Activated CD4-positive, alpha-beta memory T cell treated with anti-CD3 and anti-CD28 coated beads, Interleukin-2, amount 10 ng/mL, durations not matched to agents 7 days and 5 days (primary cell): ENCODE measurements at regions not wholly inside any gene's neighbourhood (a gene's known extent, or its start where the extent isn't known, plus 50 kb on each side); places are given as distances from the start of the nearest gene placed in this dataset.
A peak's percentile ranks its signal among the peaks of the same experiment; 100 is the strongest.
"Not testable (repeated sequence)": the region's sequence is repeated elsewhere in the genome, so short reads cannot be mapped to it uniquely, and the experiment has no call there.

Experiments used
- CTCF ChIA-PET: fragments of 350-600 bp; sonication (Branson Sonifier 250); formaldehyde crosslinking; loops from one replicate; lab custom pipeline; 2021; ENCODE audit warnings: antibody characterized with exemption, inconsistent platforms; lab: Charles Lee
- POLR2A ChIA-PET: fragments of 350-600 bp; sonication (Branson Sonifier 250); formaldehyde crosslinking; loops from one replicate; lab custom pipeline; 2021; ENCODE audit warnings: antibody characterized with exemption; lab: Charles Lee
- DNase-seq: peaks from one replicate; pipeline ENCODE4 v3.0.0-alpha.2; 2020
- H3K27ac Mint-ChIP-seq: one replicate; pipeline ENCODE4 v1.8.0; 2021; ENCODE audit warnings: mild to moderate bottlenecking, mixed read lengths
- H3K27me3 Mint-ChIP-seq: one replicate; pipeline ENCODE4 v1.8.0; 2021; ENCODE audit warnings: mixed read lengths
- H3K36me3 Mint-ChIP-seq: one replicate; pipeline ENCODE4 v1.8.0; 2021; ENCODE audit warnings: low read depth, mixed read lengths
- H3K4me1 Mint-ChIP-seq: one replicate; pipeline ENCODE4 v1.8.0; 2021; ENCODE audit warnings: mixed read lengths
- H3K4me3 Mint-ChIP-seq: one replicate; pipeline ENCODE4 v1.8.0; 2021; ENCODE audit warnings: mild to moderate bottlenecking, mixed read lengths
- H3K9me3 Mint-ChIP-seq: one replicate; pipeline ENCODE4 v1.8.0; 2021; ENCODE audit warnings: mixed read lengths

DNA sequence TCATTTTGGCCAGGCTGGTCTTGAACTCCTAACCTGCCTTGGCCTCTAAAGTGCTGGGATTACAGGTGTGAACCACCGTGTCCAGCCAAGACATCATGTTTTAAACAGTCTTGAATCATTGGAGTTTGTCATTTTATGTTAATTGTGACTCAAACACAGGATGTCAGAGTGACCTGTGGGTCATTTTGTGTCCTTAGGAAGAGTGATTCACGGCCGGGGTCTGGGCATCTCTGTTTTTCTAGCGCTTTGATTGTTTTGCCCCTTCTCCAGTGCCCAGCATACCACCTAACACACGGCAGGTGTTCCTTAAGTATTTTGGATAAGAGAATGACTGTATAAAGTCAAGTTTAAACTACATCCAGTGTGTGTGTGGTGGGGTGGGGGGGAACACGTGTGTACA, 183.7 kb upstream of the KLF6 start:
- no peak for DNase-seq
- POLR2A ChIA-PET = interaction anchor here (1.3 to 9.6 kb wide), 6 partner anchors 8 to 185 kb away, joined by 4 to 155 read pairs (median 60); partner anchors contain the start of gene KLF6
- peaks cover 25% of the 10 kb centered on the region for H3K36me3 Mint-ChIP-seq
- no peak overlapping the region for H3K4me3 Mint-ChIP-seq
- no peaks in the 10 kb centered on the region for H3K27me3 Mint-ChIP-seq
- peaks cover 53% of the 10 kb centered on the region for H3K4me1 Mint-ChIP-seq
- no peak overlapping the region for H3K27ac Mint-ChIP-seq
- H3K9me3 Mint-ChIP-seq = peaks cover 7% of the 10 kb centered on the region
- CTCF ChIA-PET = interaction anchor here (2.7 kb wide), 1 partner anchor 8 kb away, joined by 10 read pairs; no protein-coding TSS in a partner anchor

DNA sequence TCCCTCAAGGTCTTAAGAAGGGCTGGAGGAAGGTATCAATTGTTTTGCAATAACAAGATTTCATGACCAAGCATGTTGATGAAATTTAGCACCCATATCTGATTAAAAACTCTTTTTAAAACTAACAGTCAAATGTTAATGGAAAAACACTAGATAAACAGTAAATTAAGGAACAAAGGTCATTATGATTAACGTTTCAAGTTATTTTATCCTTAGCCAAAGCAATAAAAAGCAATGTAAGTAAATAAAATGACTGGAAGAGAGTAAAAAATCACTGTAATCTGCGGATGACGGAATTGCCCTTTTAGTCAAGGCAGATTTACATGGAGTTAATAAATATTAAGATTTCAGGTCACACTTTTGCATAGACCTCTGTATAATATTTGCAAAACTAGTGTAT, 179.5 kb upstream of the KLF6 start:
- H3K36me3 Mint-ChIP-seq = peaks cover 15% of the 10 kb centered on the region
- H3K4me3 Mint-ChIP-seq = no peak overlapping the region
- CTCF ChIA-PET = no interaction called here
- no peak overlapping the region for H3K27ac Mint-ChIP-seq
- POLR2A ChIA-PET = interaction anchor here (1.2 to 1.5 kb wide), 2 partner anchors 11 to 89 kb away, joined by 3 read pairs; no protein-coding TSS in a partner anchor
- H3K9me3 Mint-ChIP-seq = peaks cover 7% of the 10 kb centered on the region
- H3K27me3 Mint-ChIP-seq = no peaks in the 10 kb centered on the region
- H3K4me1 Mint-ChIP-seq = peaks cover 53% of the 10 kb centered on the region
- DNase-seq = no peak

DNA sequence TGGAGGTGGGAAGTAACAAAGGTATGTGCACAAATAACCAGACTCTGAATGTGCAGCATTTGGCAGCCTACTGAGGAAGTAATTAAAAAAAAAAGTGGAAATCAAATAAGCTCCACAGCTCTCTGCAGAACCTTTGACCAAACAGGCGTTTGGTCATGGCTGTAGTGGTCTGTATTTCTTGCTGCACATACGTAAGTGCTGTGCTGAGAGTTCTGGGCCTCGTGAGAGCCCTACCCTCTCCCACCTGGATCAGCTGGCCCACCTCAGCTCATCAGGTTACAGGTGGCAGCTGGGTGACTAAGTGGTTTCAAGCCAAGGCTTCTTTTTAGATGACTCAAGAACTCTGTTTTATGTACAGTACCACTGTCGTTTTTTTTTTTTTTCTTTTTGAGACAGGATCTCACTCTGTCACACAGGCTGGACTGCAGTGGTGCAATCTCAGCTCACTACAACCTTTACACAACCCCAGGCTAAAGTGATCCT, 178.2 kb upstream of the KLF6 start:
- no peak overlapping the region for H3K4me3 Mint-ChIP-seq
- DNase-seq = no peak
- H3K9me3 Mint-ChIP-seq = peaks cover 7% of the 10 kb centered on the region
- peaks cover 15% of the 10 kb centered on the region for H3K36me3 Mint-ChIP-seq
- H3K27ac Mint-ChIP-seq = peak overlapping the region; percentile 32
- POLR2A ChIA-PET = interaction anchor here (0.6 to 1.5 kb wide), 5 partner anchors 9 to 181 kb away, joined by 3 to 7 read pairs (median 3); no protein-coding TSS in a partner anchor
- H3K4me1 Mint-ChIP-seq = peaks cover 54% of the 10 kb centered on the region
- no peaks in the 10 kb centered on the region for H3K27me3 Mint-ChIP-seq
- CTCF ChIA-PET = no interaction called here

DNA sequence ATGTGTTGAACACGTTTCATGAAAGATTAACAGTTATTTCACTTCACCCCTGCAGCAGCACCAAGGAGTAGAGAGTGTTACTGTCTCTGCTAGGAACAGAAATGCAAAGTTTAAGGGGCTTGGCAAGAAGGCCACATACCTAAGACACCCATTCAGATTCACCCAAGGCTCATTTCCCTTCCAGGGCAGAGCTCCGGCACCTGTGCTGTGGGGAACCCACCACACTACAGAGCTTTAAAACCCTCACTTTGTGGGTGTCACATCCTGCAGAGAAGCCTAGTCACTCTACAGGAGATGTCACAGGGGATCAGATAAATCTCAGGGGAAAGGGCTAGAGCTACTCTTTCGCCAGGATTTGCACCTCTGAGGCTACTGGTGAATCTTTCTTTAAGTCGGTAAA, 176.1 kb upstream of the KLF6 start:
- ChIA-PET POLR2A (interaction anchor here (0.8 to 7.2 kb wide), 21 partner anchors 10 to 184 kb away, joined by 3 to 75 read pairs (median 5); partner anchors contain the start of gene KLF6), CTCF (interaction anchor here (1.2 to 1.4 kb wide), 2 partner anchors 9 to 12 kb away, joined by 4 to 10 read pairs; no protein-coding TSS in a partner anchor)
- peak; percentile 76 for DNase-seq
- Mint-ChIP-seq H3K27ac (peak overlapping the region; percentile 80), H3K36me3 (peaks cover 5% of the 10 kb centered on the region), H3K27me3 (no peaks in the 10 kb centered on the region), H3K4me3 (peak overlapping the region; percentile 18), H3K9me3 (no peaks in the 10 kb centered on the region), H3K4me1 (peaks cover 49% of the 10 kb centered on the region)

DNA sequence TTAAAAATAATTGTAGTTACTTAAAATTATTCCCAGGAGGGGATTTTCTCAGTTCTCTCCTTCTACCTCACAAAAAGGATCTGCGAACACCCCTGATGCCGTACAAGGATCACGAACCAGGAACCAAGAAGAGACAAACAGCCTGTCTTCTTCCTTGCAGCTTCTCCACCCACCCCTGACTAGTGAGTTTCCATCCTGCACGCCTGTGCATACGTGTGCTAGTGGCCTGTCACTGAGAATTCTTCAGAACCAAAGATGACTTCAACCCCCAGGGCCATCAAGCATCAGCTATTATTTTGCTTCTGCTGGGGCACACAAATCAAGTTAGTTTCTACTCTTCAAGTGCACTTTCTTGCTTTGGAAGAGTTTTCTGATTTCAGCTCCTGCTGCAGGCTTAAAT, 175.5 kb upstream of the KLF6 start:
- H3K27ac Mint-ChIP-seq = peak overlapping the region; percentile 80
- H3K27me3 Mint-ChIP-seq = no peaks in the 10 kb centered on the region
- DNase-seq = no peak
- CTCF ChIA-PET = interaction anchor here (0.9 to 1.4 kb wide), 3 partner anchors 10 to 25 kb away, joined by 3 to 10 read pairs (median 4); no protein-coding TSS in a partner anchor
- peaks cover 5% of the 10 kb centered on the region for H3K36me3 Mint-ChIP-seq
- H3K4me1 Mint-ChIP-seq = peaks cover 49% of the 10 kb centered on the region
- POLR2A ChIA-PET = interaction anchor here (0.8 to 7.2 kb wide), 18 partner anchors 9 to 183 kb away, joined by 3 to 75 read pairs (median 5); partner anchors contain the start of gene KLF6
- H3K4me3 Mint-ChIP-seq = no peak overlapping the region
- no peaks in the 10 kb centered on the region for H3K9me3 Mint-ChIP-seq

DNA sequence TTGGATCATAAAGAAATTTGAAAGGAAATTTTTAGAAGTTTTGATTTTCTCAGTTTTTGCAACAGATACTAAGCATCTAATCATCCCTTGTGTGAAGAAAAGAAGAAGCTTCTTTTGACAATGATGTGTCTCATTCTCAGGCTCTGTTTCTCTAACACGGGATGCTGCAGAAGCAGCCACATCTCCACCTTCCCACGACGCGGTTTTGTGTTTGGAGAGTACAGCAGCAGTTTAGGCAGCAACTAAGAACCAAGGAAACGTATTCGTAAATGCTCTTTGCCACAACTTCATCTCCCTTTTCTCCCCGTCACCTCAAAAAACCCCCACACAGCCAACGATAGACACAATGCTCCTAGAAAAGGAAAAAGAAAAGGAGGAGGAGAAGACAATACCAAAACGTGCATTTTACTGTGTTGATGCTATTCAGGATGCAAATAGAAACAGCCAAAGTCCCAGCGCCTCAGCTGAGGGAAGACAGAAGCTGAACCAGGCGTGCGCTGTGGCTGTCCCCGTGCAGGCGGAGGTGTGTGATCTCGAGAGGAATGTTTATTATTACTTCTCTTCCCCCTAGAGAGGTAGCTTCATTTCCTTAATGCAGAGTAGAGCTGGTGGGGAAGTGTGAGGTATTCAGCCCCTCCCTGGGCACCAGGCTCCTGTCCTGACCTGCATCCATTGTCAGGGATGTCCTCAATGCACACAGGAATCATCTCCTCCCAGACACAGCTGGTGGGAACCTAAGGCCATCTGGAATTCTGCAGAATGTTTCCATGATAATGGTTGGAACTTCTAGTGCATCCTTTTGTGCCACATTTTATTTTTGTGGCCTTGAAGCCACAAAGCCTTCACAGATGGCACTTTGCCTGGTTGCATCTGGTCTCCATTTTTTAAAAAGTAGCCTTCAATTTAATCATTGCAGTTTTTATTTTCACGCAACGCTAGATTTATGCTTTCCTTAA, 174.6 kb upstream of the KLF6 start:
- no peaks in the 10 kb centered on the region for H3K27me3 Mint-ChIP-seq
- peak overlapping the region; percentile 80 for H3K27ac Mint-ChIP-seq
- H3K4me1 Mint-ChIP-seq = peaks cover 49% of the 10 kb centered on the region
- peak overlapping the region; percentile 22 for H3K4me3 Mint-ChIP-seq
- DNase-seq = no peak
- ChIA-PET POLR2A (interaction anchor here (0.9 to 7.2 kb wide), 11 partner anchors 8 to 183 kb away, joined by 3 to 75 read pairs (median 14); partner anchors contain the start of gene KLF6), CTCF (interaction anchor here (0.9 kb wide), 1 partner anchor 24 kb away, joined by 3 read pairs; no protein-coding TSS in a partner anchor)
- H3K9me3 Mint-ChIP-seq = no peaks in the 10 kb centered on the region
- peaks cover 5% of the 10 kb centered on the region for H3K36me3 Mint-ChIP-seq

DNA sequence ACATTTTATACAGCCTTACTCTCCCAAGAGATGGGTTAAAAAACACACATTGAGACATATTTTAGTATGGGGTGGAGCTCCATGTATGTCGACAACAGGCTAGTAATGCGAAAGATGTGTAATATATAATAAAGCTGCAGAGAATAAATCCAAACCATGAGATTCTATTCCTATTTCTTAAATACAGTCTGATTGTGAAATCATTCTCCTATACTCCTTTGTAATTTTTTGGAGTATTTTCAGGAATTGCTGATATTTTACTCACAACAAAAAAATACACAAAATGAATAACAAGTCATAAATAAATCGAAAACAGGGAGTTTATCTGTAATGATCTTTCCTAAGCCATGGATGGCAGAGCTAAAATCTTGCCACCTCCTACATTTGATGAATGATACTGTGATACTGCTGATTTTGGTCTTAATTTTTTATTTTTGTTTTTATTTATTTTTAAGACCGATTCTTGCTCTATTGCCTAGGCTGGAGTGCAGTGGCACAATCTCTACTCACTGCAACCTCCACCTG, 173.5 kb upstream of the KLF6 start:
- Mint-ChIP-seq H3K27me3 (no peaks in the 10 kb centered on the region), H3K9me3 (peaks cover 5% of the 10 kb centered on the region), H3K27ac (no peak overlapping the region), H3K4me1 (peaks cover 40% of the 10 kb centered on the region), H3K4me3 (no peak overlapping the region), H3K36me3 (peaks cover 2% of the 10 kb centered on the region)
- ChIA-PET POLR2A (interaction anchor here (1.7 to 7.2 kb wide), 3 partner anchors 11 to 175 kb away, joined by 5 to 75 read pairs (median 68); partner anchors contain the start of gene KLF6), CTCF (no interaction called here)
- DNase-seq = no peak

DNA sequence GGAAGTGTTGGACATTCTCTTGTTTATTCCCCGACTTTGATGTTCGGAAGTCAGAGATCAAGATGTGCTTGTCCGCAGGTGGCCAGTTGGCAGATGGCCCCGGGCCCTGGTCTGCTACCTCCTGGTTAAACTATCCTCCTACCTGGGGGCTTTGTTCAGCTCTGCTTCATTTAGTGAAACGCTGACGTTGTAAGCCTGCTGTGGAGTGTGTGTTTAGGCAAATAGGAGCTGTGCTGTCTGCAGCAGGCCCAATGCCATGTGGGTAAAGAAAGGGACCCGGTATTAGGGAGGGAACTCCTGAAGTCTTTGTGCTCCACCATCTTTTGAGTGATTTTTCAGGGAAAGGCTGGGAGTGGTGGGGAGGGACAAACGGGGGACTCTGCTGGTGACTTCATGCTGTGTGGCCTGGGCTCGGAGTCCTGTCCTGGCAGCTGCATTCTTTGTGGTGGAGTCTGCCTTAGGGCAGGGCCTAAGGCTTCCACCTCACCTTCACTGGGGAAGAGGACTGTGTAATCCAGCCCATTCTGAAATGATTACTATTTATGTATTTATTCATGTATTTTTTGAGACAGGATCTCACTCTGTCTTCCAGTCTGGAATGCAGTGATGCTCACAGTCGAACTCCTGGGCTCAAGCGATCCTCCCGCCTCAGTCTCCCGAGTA, 171.1 kb upstream of the KLF6 start:
- ChIA-PET CTCF (no interaction called here), POLR2A (interaction anchor here (1.4 to 7.2 kb wide), 2 partner anchors 16 to 172 kb away, joined by 3 to 68 read pairs; partner anchors contain the start of gene KLF6)
- Mint-ChIP-seq H3K36me3 (peaks cover 14% of the 10 kb centered on the region), H3K4me3 (no peak overlapping the region), H3K27ac (no peak overlapping the region), H3K9me3 (peaks cover 6% of the 10 kb centered on the region), H3K4me1 (peaks cover 25% of the 10 kb centered on the region), H3K27me3 (no peaks in the 10 kb centered on the region)
- no peak for DNase-seq

DNA sequence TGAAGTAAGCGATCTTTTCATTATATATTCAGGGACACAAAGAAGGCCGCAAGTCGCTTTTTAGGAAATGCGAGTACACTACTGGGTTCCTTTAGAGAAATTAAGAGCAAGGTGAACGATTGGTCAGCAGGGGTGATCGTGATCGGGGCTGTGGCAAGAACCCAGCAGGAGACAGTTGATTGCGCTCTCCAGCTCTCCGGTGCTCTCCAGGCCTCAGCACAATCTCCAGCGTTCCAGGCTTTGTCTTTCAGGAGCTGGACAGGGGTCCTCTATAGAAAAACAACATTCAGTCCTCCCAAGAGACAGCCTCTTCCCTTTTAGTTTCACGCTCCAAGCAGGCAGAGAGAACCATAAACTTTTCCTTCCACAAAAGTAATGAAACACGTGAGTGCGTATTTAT, 170.5 kb upstream of the KLF6 start:
- H3K4me3 Mint-ChIP-seq = no peak overlapping the region
- H3K9me3 Mint-ChIP-seq = peaks cover 6% of the 10 kb centered on the region
- H3K4me1 Mint-ChIP-seq = peaks cover 25% of the 10 kb centered on the region
- no peaks in the 10 kb centered on the region for H3K27me3 Mint-ChIP-seq
- DNase-seq = no peak
- POLR2A ChIA-PET = interaction anchor here (1.4 to 7.2 kb wide), 2 partner anchors 17 to 172 kb away, joined by 3 to 68 read pairs; partner anchors contain the start of gene KLF6
- no peak overlapping the region for H3K27ac Mint-ChIP-seq
- CTCF ChIA-PET = interaction anchor here (1.6 kb wide), 1 partner anchor 27 kb away, joined by 3 read pairs; no protein-coding TSS in a partner anchor
- H3K36me3 Mint-ChIP-seq = peaks cover 14% of the 10 kb centered on the region

DNA sequence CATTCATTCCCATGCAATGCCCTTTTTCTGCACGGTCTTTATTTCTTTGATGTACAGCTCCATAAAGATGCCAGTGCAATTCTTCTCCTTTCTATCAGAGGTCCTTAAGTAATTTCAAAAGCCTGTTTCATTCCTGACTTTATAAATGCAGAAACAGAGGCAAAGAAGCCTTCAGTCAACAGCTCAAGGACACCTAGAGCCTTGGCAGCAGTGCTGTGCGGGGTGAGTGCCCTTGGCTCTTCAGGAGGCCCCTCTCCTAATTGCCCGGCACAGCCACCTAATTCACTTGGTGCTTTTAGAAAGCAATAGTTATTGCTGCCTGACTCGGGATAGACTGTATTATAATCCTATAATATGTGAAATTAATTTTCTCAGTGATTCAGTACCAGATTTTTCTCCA, 169.6 kb upstream of the KLF6 start:
- ChIA-PET POLR2A (interaction anchor here (0.6 to 7.2 kb wide), 4 partner anchors 18 to 171 kb away, joined by 3 to 68 read pairs (median 3); partner anchors contain the start of gene KLF6), CTCF (interaction anchor here (0.7 to 1.6 kb wide), 2 partner anchors 28 to 797 kb away, joined by 3 read pairs; no protein-coding TSS in a partner anchor)
- peaks cover 14% of the 10 kb centered on the region for H3K36me3 Mint-ChIP-seq
- H3K4me3 Mint-ChIP-seq = no peak overlapping the region
- no peaks in the 10 kb centered on the region for H3K27me3 Mint-ChIP-seq
- peaks cover 26% of the 10 kb centered on the region for H3K4me1 Mint-ChIP-seq
- peaks cover 6% of the 10 kb centered on the region for H3K9me3 Mint-ChIP-seq
- H3K27ac Mint-ChIP-seq = no peak overlapping the region
- DNase-seq = no peak

DNA sequence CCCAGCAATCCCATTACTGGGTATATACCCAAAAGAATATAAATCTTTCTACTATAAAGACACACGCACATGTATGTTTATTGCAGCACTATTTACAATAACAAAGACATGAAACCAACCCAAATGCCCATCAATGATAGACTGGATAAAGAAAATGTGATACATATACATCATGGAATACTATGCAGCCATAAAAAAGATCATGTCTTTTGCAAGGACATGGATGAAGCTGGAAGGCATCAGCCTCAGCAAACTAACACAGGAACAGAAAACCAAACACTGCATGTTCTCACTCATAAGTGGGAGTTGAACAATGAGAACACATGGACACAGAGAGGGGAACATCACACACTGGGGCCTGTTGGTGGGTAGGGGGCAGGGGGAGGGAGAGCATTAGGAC, 169.0 kb upstream of the KLF6 start:
- H3K4me3 Mint-ChIP-seq, DNase-seq, H3K27ac Mint-ChIP-seq, H3K9me3 Mint-ChIP-seq, H3K27me3 Mint-ChIP-seq: not testable (repeated sequence)
- ChIA-PET CTCF (interaction anchor here (1.1 to 1.6 kb wide), 2 partner anchors 28 to 79 kb away, joined by 3 read pairs; no protein-coding TSS in a partner anchor), POLR2A (interaction anchor here (1.1 kb wide), 1 partner anchor 22 kb away, joined by 3 read pairs; no protein-coding TSS in a partner anchor)
- Mint-ChIP-seq H3K36me3 (peaks cover 14% of the 10 kb centered on the region), H3K4me1 (peaks cover 28% of the 10 kb centered on the region)
